Body of pancreas (tissue), 4 donors: ENCODE measurements at regions not wholly inside any gene's neighbourhood (a gene's known extent, or its start where the extent isn't known, plus 50 kb on each side); places are given as distances from the start of the nearest gene placed in this dataset.

Experiments used
- ATAC-seq: fragments of 150-250 bp; one replicate; pipeline ENCODE4 v1.9.1; 2016
- DNase-seq, 4 donors: peaks; one replicate each; pipeline ENCODE4 v3.0.0-alpha.2; 2019
- H3K27ac ChIP-seq, 4 donors: fragments of 200-600 bp; sonication (generic); 1 replicate in 3 of 4; 2 replicates in 1 of 4; pipeline versions ENCODE4 v1.5.1 to v1.6.1; 2016 to 2019; ENCODE audit warnings: mild to moderate bottlenecking in 1 of 4, mixed read lengths in 1 of 4, moderate library complexity in 1 of 4
- H3K27me3 ChIP-seq, 2 donors: fragments of 200-600 bp; sonication (generic); one replicate each; pipeline ENCODE4 v1.6.0; 2016; ENCODE audit warnings: mild to moderate bottlenecking in 1 of 2
- H3K36me3 ChIP-seq, 2 donors: fragments of 200-600 bp; sonication (generic); replicated peaks in 1 of 2; 2 replicates each; pipeline ENCODE4 v1.5.1; 2016; ENCODE audit warnings: low read depth in 2 of 2; ENCODE audit not compliant: insufficient read depth in 1 of 2
- H3K4me1 ChIP-seq: fragments of 200-600 bp; sonication (generic); one replicate; pipeline ENCODE4 v1.6.0; 2016
- H3K4me3 ChIP-seq, 2 donors: fragments of 200-600 bp; sonication (generic); 1 replicate in 1 of 2; 2 replicates in 1 of 2; pipeline ENCODE4 v1.5.1; 2016 to 2019
- H3K9me3 ChIP-seq, 3 donors: fragments of 200-600 bp; sonication (generic); 1 replicate in 2 of 3; 2 replicates in 1 of 3; pipeline ENCODE4 v1.5.1; 2016
- CTCF ChIP-seq, 7 experiments: fragments of 450-650 bp in 4 of 7; fragments of 200-600 bp in 3 of 7; sonication (generic) in 3 of 7; IDR thresholded peaks; one replicate each; pipeline ENCODE4 v1.5.1; 2016 to 2019; ENCODE audit warnings: antibody characterized with exemption in 7 of 7
- POLR2A ChIP-seq, 3 donors: fragments of 450-650 bp; IDR thresholded peaks; one replicate each; pipeline ENCODE4 v1.6.1; 2016; ENCODE audit warnings: antibody characterized with exemption in 3 of 3, mild to moderate bottlenecking in 2 of 3
- WGBS, 2 donors: methylation state at CpG; one replicate each; pipeline ENCODE4 v1.1.5; 2017; 5-methylcytosine and 5-hydroxymethylcytosine counted together
- intact Hi-C: fragments of 100-400 bp; cut with DNase I; formaldehyde crosslinking; loops from one replicate; pipeline ENCODE4 v1.15.1; 2023

DNA sequence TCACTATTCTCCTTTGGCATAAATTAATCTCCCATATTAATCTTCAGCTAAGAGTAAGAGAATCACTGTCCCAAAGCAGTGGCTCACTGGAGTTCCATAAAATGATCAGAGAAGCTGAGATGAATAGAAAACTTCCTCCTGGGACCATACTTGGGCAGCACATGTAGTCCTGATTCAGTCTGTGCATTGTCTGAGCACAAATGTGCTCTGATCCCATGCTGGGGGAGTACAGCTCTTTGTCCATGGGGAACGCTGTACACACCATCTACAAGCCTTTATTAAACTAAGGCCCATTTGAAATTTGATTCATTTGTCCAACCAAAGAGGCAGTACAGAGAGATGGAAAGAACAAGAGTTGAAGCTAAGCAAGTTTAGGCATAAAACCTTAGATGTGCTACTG lies 147.4 kb upstream of the PGR start:
- no peaks in the 10 kb centered on the region for H3K36me3 ChIP-seq
- H3K4me1 ChIP-seq, result no peaks in the 10 kb centered on the region
- DNase-seq (no peak), ATAC-seq (no peak)
- H3K9me3 ChIP-seq, result no peaks in the 10 kb centered on the region
- TF ChIP-seq CTCF (IDR thresholded peaks at IDR 0.05) (no peak), POLR2A (IDR thresholded peaks at IDR 0.05) (no peak)
- no peak overlapping the region for H3K4me3 ChIP-seq
- H3K27ac ChIP-seq, result no peak overlapping the region
- H3K27me3 ChIP-seq, result no peaks in the 10 kb centered on the region
- intact Hi-C loops, result no loop called here
- WGBS, 2 donors, result 72 to 73% methylated on average over 1 of the region's 1 CpG

- DNase-seq, result no peak
- no peak overlapping the region for H3K4me3 ChIP-seq
- no peaks in the 10 kb centered on the region for H3K4me1 ChIP-seq
- TF ChIP-seq CTCF (IDR thresholded peaks at IDR 0.05) (no peak), POLR2A (IDR thresholded peaks at IDR 0.05) (no peak)
- no peak overlapping the region for H3K27ac ChIP-seq
- no peaks in the 10 kb centered on the region for H3K9me3 ChIP-seq
- ATAC-seq, result no peak
- H3K27me3 ChIP-seq, result no peaks in the 10 kb centered on the region
- WGBS, 2 donors, result 52 to 61% methylated on average over 3 of the region's 3 CpGs
- H3K36me3 ChIP-seq, result no peaks in the 10 kb centered on the region
- intact Hi-C loops, result no loop called here
Measured at GRCh38 chr11:101269990-101270660, 140.5 kb upstream of the PGR start.

DNA sequence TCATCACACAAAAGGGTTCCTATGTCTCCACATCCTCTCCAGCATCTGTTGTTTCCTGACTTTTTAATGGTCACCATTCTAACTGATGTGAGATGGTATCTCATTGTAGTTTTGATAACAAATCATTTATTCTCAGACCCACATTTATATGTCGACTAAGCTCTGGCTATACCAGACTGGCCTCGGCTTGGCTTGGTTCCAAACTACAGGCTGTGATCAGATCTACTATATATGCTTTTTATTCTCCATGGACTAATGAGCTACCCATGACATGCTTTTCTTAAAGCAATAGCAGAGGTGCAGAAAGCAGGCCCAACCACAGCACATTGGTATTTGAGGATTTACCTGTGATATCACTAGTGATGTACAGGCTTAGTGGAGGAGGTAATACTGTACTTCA lies 139.8 kb upstream of the PGR start:
- intact Hi-C loops, result no loop called here
- Histone ChIP-seq H3K27ac (no peak overlapping the region), H3K9me3 (no peaks in the 10 kb centered on the region), H3K27me3 (no peaks in the 10 kb centered on the region), H3K4me1 (no peaks in the 10 kb centered on the region), H3K36me3 (no peaks in the 10 kb centered on the region), H3K4me3 (no peak overlapping the region)
- WGBS, 2 donors, result 59 to 77% methylated on average over 2 of the region's 2 CpGs
- ATAC-seq (no peak), DNase-seq (no peak)
- no peak for TF ChIP-seq POLR2A (IDR thresholded peaks at IDR 0.05)
- no peak for TF ChIP-seq CTCF (IDR thresholded peaks at IDR 0.05)

GRCh38 chr11:101267654-101268053 lies 138.0 kb upstream of the PGR start:
- Histone ChIP-seq H3K27me3 (no peaks in the 10 kb centered on the region), H3K4me1 (no peaks in the 10 kb centered on the region), H3K9me3 (no peaks in the 10 kb centered on the region), H3K27ac (no peak overlapping the region), H3K36me3 (no peaks in the 10 kb centered on the region), H3K4me3 (no peak overlapping the region)
- ATAC-seq (no peak), DNase-seq (no peak)
- intact Hi-C loops, result no loop called here
- TF ChIP-seq CTCF (IDR thresholded peaks at IDR 0.05) (no peak), POLR2A (IDR thresholded peaks at IDR 0.05) (no peak)

- no peak overlapping the region for H3K27ac ChIP-seq
- no peak overlapping the region for H3K4me3 ChIP-seq
- 43 to 47% methylated on average over 4 of the region's 4 CpGs for WGBS, 2 donors
- DNase-seq (no peak), ATAC-seq (no peak)
- no peaks in the 10 kb centered on the region for H3K27me3 ChIP-seq
- no peaks in the 10 kb centered on the region for H3K9me3 ChIP-seq
- TF ChIP-seq CTCF (IDR thresholded peaks at IDR 0.05) (no peak), POLR2A (IDR thresholded peaks at IDR 0.05) (no peak)
- H3K36me3 ChIP-seq, result no peaks in the 10 kb centered on the region
- H3K4me1 ChIP-seq, result no peaks in the 10 kb centered on the region
- intact Hi-C loops, result no loop called here
Measured at GRCh38 chr11:101264306-101264705, 134.7 kb upstream of the PGR start.
